Mesendoderm (in vitro differentiated cells): ENCODE measurements at regions not wholly inside any gene's neighbourhood (a gene's known extent, or its start where the extent isn't known, plus 50 kb on each side); places are given as distances from the start of the nearest gene placed in this dataset.

Experiments used
- DNase-seq: peaks from one replicate; pipeline ENCODE4 v3.0.0; 2013
- H2AK5ac ChIP-seq: 2 replicates; pipeline ENCODE4 v1.6.1; 2013; ENCODE audit warnings: low read length, inconsistent platforms
- H2BK120ac ChIP-seq: 2 replicates; pipeline ENCODE4 v1.6.1; 2013; ENCODE audit warnings: low read depth, mild to moderate bottlenecking, low read length, moderate library complexity, mixed read lengths
- H2BK15ac ChIP-seq: replicated peaks from 2 replicates; pipeline ENCODE4 v1.6.1; 2013; ENCODE audit warnings: low read depth, mild to moderate bottlenecking, moderate library complexity
- H2BK5ac ChIP-seq: 2 replicates; pipeline ENCODE4 v1.6.1; 2013; ENCODE audit warnings: low read length, inconsistent platforms
- H3K18ac ChIP-seq: 2 replicates; pipeline ENCODE4 v1.6.1; 2013; ENCODE audit warnings: mild to moderate bottlenecking, low read length, mixed read lengths
- H3K23ac ChIP-seq: one replicate; pipeline ENCODE4 v1.6.1; 2013; ENCODE audit warnings: low read length
- H3K27ac ChIP-seq: 2 replicates; pipeline ENCODE4 v1.5.1; 2013; ENCODE audit warnings: low read depth, mild to moderate bottlenecking, inconsistent platforms, low read length, moderate library complexity
- H3K27me3 ChIP-seq: 2 replicates; pipeline ENCODE4 v1.6.1; 2013; ENCODE audit warnings: low read length, control low read depth, mild to moderate bottlenecking, inconsistent platforms; ENCODE audit not compliant: insufficient read depth, poor library complexity
- H3K36me3 ChIP-seq: 2 replicates; pipeline ENCODE4 v1.6.1; 2013; ENCODE audit warnings: low read length, inconsistent platforms; ENCODE audit not compliant: control insufficient read depth, insufficient read depth
- H3K4ac ChIP-seq: one replicate; pipeline ENCODE4 v1.6.1; 2013; ENCODE audit warnings: low read depth, mild to moderate bottlenecking, low read length, moderate library complexity
- H3K4me1 ChIP-seq: 2 replicates; pipeline ENCODE4 v1.6.1; 2013; ENCODE audit warnings: low read depth, low read length, inconsistent platforms; ENCODE audit not compliant: control insufficient read depth
- H3K4me2 ChIP-seq: 2 replicates; pipeline ENCODE4 v1.6.1; 2013; ENCODE audit warnings: low read length
- H3K4me3 ChIP-seq: 2 replicates; pipeline ENCODE4 v1.5.1; 2013; ENCODE audit warnings: mild to moderate bottlenecking, low read length
- H3K56ac ChIP-seq: one replicate; pipeline ENCODE4 v1.6.1; 2013; ENCODE audit warnings: low read length
- H3K79me1 ChIP-seq: 2 replicates; pipeline ENCODE4 v1.6.1; 2013; ENCODE audit warnings: low read length, inconsistent platforms
- H3K79me2 ChIP-seq: 2 replicates; pipeline ENCODE4 v1.6.1; 2013; ENCODE audit warnings: mild to moderate bottlenecking, low read length; ENCODE audit not compliant: control insufficient read depth, insufficient read depth
- H3K9ac ChIP-seq: 2 replicates; pipeline ENCODE4 v1.6.1; 2013; ENCODE audit warnings: low read length, inconsistent platforms
- H4K5ac ChIP-seq: one replicate; pipeline ENCODE4 v1.6.1; 2013; ENCODE audit warnings: low read length
- H4K8ac ChIP-seq: one replicate; pipeline ENCODE4 v1.6.1; 2013; ENCODE audit warnings: low read depth, mild to moderate bottlenecking, control low read depth, low read length, moderate library complexity
- WGBS: extraction: QIAGEN DNeasy Blood & Tissue Kit; methylation state at CpG from one replicate; pipeline ENCODE4 v1.1.7; 2013; ENCODE audit warnings: low lambda C conversion rate, missing lambda C conversion rate; ENCODE audit not compliant: insufficient coverage; ENCODE audit errors: extremely low coverage; 5-methylcytosine and 5-hydroxymethylcytosine counted together

- Histone ChIP-seq H4K5ac (no peak overlapping the region), H3K4me1 (no peaks in the 10 kb centered on the region), H3K79me1 (no peaks in the 10 kb centered on the region), H2BK15ac (no peak overlapping the region), H3K4ac (no peak overlapping the region), H2BK120ac (no peak overlapping the region), H3K79me2 (no peaks in the 10 kb centered on the region), H3K23ac (no peak overlapping the region), H3K18ac (no peak overlapping the region), H3K56ac (no peak overlapping the region), H3K4me3 (no peak overlapping the region), H3K27me3 (no peaks in the 10 kb centered on the region), H3K36me3 (no peaks in the 10 kb centered on the region), H3K27ac (no peak overlapping the region), H3K4me2 (no peak overlapping the region), H2AK5ac (no peak overlapping the region), H4K8ac (no peak overlapping the region), H2BK5ac (no peak overlapping the region), H3K9ac (no peak overlapping the region)
- no peak for DNase-seq
- WGBS: no CpG with 5 or more reads among the region's 3 CpGs
These were observed 323.5 kb upstream of the PDE3A start for GRCh38 chr12:20044846-20045245.

DNA sequence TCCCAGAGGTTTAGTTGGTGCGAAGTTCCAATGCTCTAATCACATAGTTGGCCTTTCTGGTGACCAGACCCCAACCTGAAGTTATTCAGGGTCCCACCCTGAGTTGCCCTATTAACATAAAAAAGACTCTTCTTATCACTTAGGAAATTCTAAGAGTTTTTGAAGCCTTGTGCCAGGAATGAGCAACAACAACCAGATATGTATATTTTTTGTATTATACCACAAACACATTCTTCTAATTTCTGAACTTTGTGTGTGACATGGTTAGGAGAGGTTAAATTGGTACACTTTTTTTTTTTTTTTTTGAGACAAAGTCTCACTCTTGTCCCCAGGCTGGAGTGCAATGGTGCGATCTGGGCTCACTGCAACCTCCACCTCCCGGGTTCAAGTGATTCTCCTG lies 320.4 kb upstream of the PDE3A start:
- no peaks in the 10 kb centered on the region for H3K4me1 ChIP-seq
- H4K8ac ChIP-seq: no peak overlapping the region
- H3K79me1 ChIP-seq: no peaks in the 10 kb centered on the region
- WGBS: no CpG with 5 or more reads among the region's 3 CpGs
- H2BK15ac ChIP-seq: no peak overlapping the region
- H3K79me2 ChIP-seq: no peaks in the 10 kb centered on the region
- H3K27me3 ChIP-seq: no peaks in the 10 kb centered on the region
- no peaks in the 10 kb centered on the region for H3K36me3 ChIP-seq
- H3K4ac ChIP-seq: no peak overlapping the region
- H3K4me3 ChIP-seq: no peak overlapping the region
- H3K23ac ChIP-seq: no peak overlapping the region
- no peak overlapping the region for H3K4me2 ChIP-seq
- no peak overlapping the region for H3K27ac ChIP-seq
- no peak for DNase-seq
- H2AK5ac ChIP-seq: no peak overlapping the region
- H3K18ac ChIP-seq: no peak overlapping the region
- no peak overlapping the region for H4K5ac ChIP-seq
- no peak overlapping the region for H2BK5ac ChIP-seq
- H3K56ac ChIP-seq: no peak overlapping the region
- no peak overlapping the region for H2BK120ac ChIP-seq
- H3K9ac ChIP-seq: no peak overlapping the region

GRCh38 chr12:20050221-20050620 lies 318.1 kb upstream of the PDE3A start:
- no peak overlapping the region for H3K18ac ChIP-seq
- H2BK120ac ChIP-seq: no peak overlapping the region
- H4K8ac ChIP-seq: no peak overlapping the region
- H3K79me1 ChIP-seq: no peaks in the 10 kb centered on the region
- H3K27me3 ChIP-seq: no peaks in the 10 kb centered on the region
- no peak overlapping the region for H3K4me2 ChIP-seq
- H3K27ac ChIP-seq: no peak overlapping the region
- no peaks in the 10 kb centered on the region for H3K36me3 ChIP-seq
- H2BK15ac ChIP-seq: no peak overlapping the region
- no peak overlapping the region for H3K23ac ChIP-seq
- H3K56ac ChIP-seq: no peak overlapping the region
- no peak overlapping the region for H2AK5ac ChIP-seq
- no peak overlapping the region for H3K4me3 ChIP-seq
- no peaks in the 10 kb centered on the region for H3K4me1 ChIP-seq
- DNase-seq: no peak
- no peaks in the 10 kb centered on the region for H3K79me2 ChIP-seq
- WGBS: no CpG with 5 or more reads among the region's 3 CpGs
- no peak overlapping the region for H4K5ac ChIP-seq
- no peak overlapping the region for H3K4ac ChIP-seq
- no peak overlapping the region for H2BK5ac ChIP-seq
- H3K9ac ChIP-seq: no peak overlapping the region

DNA sequence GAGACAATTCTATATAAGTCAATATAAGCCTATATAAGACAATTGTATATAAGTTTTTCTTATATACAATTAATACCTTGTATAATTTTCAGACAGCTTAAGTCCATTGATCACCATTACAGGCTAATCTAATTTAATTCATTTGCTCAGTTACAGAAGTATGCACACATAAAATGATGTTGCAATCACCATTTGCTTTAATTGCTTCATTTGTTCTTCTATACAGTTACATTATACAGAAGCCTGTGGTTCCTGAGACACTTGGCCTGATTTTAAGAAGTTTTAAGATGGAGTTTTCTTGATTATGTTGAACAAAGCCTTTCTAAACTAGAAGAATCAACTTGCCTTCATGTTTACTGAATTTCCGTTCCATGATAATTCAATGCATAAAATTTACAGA lies 314.6 kb upstream of the PDE3A start:
- H3K27me3 ChIP-seq: no peaks in the 10 kb centered on the region
- H2AK5ac ChIP-seq: no peak overlapping the region
- H3K18ac ChIP-seq: no peak overlapping the region
- H3K4ac ChIP-seq: no peak overlapping the region
- no peaks in the 10 kb centered on the region for H3K36me3 ChIP-seq
- no peak overlapping the region for H3K4me2 ChIP-seq
- no peak overlapping the region for H2BK15ac ChIP-seq
- H2BK5ac ChIP-seq: no peak overlapping the region
- H3K4me3 ChIP-seq: no peak overlapping the region
- no peaks in the 10 kb centered on the region for H3K4me1 ChIP-seq
- H2BK120ac ChIP-seq: no peak overlapping the region
- WGBS: no CpG with 5 or more reads among the region's 1 CpG
- no peak overlapping the region for H3K23ac ChIP-seq
- H3K79me1 ChIP-seq: no peaks in the 10 kb centered on the region
- no peak overlapping the region for H3K9ac ChIP-seq
- DNase-seq: no peak
- no peak overlapping the region for H3K27ac ChIP-seq
- no peak overlapping the region for H4K5ac ChIP-seq
- H3K79me2 ChIP-seq: no peaks in the 10 kb centered on the region
- H4K8ac ChIP-seq: no peak overlapping the region
- H3K56ac ChIP-seq: no peak overlapping the region

DNA sequence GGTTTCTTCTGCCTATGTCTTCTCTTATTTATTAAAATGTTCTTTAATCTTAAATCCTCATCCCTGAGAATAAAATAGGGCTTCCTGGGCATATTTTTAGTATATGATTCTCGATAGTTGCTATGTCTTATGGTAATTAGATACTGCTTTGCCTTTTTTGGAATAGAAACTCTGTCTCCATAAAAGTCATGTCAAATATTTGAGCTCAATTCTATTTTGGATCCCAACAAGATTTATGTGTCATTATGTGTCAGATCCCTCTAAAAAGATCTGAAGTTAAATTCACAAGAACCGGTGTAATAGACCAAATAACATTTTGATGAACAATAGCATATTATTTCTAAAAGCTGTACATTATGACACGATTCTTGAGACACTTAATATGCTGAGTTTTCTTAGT lies 312.5 kb upstream of the PDE3A start:
- no CpG with 5 or more reads among the region's 3 CpGs for WGBS
- H2BK120ac ChIP-seq: no peak overlapping the region
- H3K4me3 ChIP-seq: no peak overlapping the region
- no peak for DNase-seq
- no peak overlapping the region for H2BK5ac ChIP-seq
- no peaks in the 10 kb centered on the region for H3K27me3 ChIP-seq
- H2AK5ac ChIP-seq: no peak overlapping the region
- no peak overlapping the region for H2BK15ac ChIP-seq
- H3K4ac ChIP-seq: no peak overlapping the region
- H3K79me1 ChIP-seq: no peaks in the 10 kb centered on the region
- H4K8ac ChIP-seq: no peak overlapping the region
- H3K18ac ChIP-seq: no peak overlapping the region
- H3K4me1 ChIP-seq: no peaks in the 10 kb centered on the region
- H4K5ac ChIP-seq: no peak overlapping the region
- H3K23ac ChIP-seq: no peak overlapping the region
- H3K9ac ChIP-seq: no peak overlapping the region
- no peak overlapping the region for H3K4me2 ChIP-seq
- no peak overlapping the region for H3K56ac ChIP-seq
- no peak overlapping the region for H3K27ac ChIP-seq
- no peaks in the 10 kb centered on the region for H3K79me2 ChIP-seq
- no peaks in the 10 kb centered on the region for H3K36me3 ChIP-seq

DNA sequence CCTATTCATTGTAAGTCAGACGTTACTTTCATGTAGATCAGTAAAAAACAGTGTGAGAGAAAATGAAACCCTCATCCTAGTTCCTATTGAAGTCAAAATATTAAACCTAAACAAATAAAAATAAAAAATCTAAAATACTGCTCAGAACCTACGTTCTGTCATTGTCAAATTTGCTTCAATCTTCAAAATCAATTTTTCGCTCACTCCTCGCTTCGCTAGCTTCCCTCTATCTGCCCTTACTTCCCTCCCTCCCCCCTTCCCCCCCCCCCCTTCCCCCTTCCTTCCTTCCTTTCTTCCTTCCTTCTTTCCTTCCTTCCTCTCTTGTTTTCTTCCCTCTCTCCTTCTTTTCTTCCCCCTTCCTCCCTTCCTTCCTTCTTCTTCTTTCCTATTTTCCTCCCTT lies 310.9 kb upstream of the PDE3A start:
- Histone ChIP-seq H2BK15ac (no peak overlapping the region), H3K23ac (no peak overlapping the region), H3K27ac (no peak overlapping the region), H4K8ac (no peak overlapping the region), H2AK5ac (no peak overlapping the region), H3K79me1 (no peaks in the 10 kb centered on the region), H3K79me2 (no peaks in the 10 kb centered on the region), H3K4me2 (no peak overlapping the region), H3K18ac (no peak overlapping the region), H2BK120ac (no peak overlapping the region), H3K9ac (no peak overlapping the region), H4K5ac (no peak overlapping the region), H3K4ac (no peak overlapping the region), H2BK5ac (no peak overlapping the region), H3K4me3 (no peak overlapping the region), H3K36me3 (no peaks in the 10 kb centered on the region), H3K56ac (no peak overlapping the region), H3K27me3 (no peaks in the 10 kb centered on the region), H3K4me1 (no peaks in the 10 kb centered on the region)
- 100% methylated on average over 2 of the region's 5 CpGs for WGBS
- DNase-seq: no peak
